Astrocyte (in vitro differentiated cells and primary cell): ENCODE measurements at regions not wholly inside any gene's neighbourhood (a gene's known extent, or its start where the extent isn't known, plus 50 kb on each side); places are given as distances from the start of the nearest gene placed in this dataset.

Experiments
- CTCF ChIP-seq: IDR thresholded peaks from 2 replicates; pipeline ENCODE4 v1.5.1; 2011; ENCODE audit warnings: low read depth, mild to moderate bottlenecking, inconsistent platforms, low read length, moderate library complexity; ENCODE audit not compliant: insufficient read depth
- EZH2 ChIP-seq: IDR thresholded peaks from 2 replicates; pipeline ENCODE4 v1.6.1; 2012; ENCODE audit warnings: mild to moderate bottlenecking, low read length, inconsistent platforms; ENCODE audit not compliant: insufficient read depth

DNA sequence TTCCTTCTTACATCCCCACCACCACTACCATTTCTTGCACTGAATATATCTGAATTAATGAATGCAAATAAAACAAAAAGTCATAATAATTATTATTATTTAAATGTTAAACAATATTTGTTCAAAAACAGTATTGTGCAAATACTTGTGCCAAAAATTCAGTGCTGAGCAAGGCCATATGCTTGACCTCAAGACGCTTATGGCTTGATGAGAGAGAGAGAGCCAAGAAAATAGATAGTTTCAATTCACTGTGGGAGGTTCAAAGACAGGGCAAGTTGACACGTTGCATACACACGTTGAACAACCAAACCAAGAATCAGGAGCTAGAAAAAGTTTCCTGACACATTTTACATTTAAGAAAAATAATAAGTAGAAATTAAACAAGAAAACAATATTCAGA is 1421.7 kb downstream of the KCNT2 start:
- TF ChIP-seq CTCF (no peak), EZH2 (no peak)
